Right kidney (tissue), 1 donor: ENCODE measurements at regions not wholly inside any gene's neighbourhood (a gene's known extent, or its start where the extent isn't known, plus 50 kb on each side); places are given as distances from the start of the nearest gene placed in this dataset.

Experiments used
- DNase-seq: peaks from one replicate; pipeline ENCODE4 v3.0.0-alpha.2; 2016

DNA sequence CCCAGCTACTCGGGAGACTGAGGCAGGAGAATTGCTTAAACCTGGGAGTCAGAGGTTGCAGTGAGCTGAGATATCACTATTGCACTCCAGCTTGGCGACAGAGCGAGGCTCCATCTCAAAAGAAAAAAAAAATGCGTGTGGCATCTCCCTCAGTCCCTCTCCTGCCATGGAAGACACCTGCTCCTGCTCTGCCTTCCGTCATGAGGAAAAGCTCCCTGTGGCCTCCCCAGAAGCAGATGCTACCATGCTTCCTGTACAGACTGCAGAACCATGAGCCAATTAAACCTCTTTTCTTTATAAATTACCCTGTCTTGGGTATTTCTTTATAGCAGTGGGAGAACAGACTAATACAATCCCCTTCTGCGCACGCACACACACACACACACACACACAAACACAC lies 249.4 kb downstream of the MN1 start:
- no peak for DNase-seq

DNA sequence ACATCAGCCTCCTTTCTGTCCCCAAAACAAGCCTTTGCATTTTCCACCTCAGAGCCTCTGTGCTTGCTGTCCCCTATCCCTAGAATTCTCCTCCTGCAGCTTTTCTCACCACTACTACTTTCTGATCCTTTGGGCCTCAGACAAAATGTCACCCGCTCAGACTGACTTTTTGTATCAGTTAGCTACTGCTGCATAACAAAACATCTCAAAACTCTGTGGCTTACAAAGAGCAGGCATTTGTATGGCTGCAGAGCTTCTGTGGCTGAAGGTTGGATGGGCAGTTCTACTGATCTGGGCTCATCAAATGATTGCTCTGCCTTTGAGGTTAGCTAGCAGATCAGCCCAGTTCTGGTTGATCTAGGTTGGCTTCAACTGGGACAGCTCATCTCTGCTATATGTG lies 248.7 kb downstream of the MN1 start:
- no peak for DNase-seq

DNA sequence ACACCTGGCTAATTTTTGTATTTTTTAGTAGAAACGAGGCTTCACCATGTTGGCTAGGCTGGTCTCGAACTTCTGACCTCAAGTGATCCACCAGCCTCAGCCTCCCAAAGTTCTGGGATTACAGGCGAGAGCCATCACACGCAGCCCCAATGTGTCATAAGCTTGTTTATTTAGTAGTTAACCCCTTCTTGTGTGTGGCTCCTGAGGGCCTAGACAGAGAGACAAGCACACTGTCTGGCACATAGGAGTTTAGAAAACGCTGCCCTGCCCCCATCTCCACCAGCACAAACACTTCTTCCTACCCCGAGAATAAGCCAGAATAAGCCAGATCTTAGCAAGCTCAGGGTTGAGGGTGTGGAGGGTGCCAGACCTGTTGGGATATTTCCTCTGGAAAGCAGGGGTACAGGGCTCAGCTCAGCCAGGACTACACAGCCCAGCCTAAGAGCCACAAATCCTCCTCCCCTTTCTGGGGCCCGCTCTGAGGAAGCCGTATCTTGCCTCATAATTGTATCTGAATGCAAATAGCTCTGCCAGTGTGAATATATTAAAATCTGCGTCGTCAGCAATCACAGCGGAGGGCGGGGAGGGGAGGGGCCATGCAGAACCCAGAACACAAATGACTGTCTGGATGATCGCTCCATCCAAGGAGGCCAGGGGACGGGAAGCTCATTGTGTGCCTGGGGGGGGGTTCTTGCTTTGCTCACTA lies 247.3 kb downstream of the MN1 start:
- DNase-seq = no peak

DNA sequence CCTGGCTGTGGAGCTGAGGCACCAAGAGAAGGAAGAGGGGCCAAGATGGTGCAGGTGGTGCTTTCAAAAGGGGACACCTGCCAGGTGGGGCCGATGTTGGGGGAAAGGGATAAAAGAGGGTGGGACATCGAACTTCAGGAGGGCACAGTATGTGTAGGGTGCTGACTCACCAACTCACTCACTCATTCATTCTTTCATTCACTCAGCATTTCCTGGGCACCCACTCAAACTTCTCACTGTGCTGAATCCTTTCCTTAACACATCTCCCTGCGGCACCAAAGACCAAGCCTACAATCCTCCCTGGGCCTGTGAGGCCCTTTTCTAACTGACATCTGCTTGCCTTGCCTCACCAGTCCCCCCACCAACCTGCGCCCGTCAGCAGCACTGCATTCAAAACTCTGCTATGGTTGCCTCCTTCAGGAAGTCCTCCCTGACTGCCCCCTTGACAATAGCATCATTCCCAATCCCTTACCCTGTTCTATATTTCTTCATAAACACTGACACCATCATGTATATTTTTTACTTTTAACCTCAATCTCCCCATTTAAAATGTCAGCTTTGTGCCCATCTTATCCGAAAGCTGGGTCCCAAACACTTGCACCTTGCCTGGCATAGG lies 246.6 kb downstream of the MN1 start:
- DNase-seq = no peak

DNA sequence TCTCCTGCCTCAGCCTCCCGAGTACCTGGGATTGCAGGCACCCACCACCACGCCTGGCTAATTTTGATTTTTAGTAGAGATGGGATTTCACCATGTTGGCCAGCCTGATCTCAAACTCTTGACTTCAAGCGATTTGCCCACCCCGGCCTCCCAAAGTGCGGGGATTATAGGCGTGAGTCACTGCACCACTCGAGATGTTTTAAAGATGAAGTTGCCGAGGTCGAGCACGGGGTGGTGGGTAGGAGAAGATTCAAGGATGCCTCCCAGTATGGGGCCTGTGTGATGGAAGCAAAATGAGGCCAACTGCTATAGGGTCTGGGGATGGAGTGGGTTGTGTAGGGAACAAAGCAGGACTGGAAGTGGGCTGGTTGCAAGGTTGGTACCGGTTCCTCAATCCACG lies 245.2 kb downstream of the MN1 start:
- DNase-seq = no peak

DNA sequence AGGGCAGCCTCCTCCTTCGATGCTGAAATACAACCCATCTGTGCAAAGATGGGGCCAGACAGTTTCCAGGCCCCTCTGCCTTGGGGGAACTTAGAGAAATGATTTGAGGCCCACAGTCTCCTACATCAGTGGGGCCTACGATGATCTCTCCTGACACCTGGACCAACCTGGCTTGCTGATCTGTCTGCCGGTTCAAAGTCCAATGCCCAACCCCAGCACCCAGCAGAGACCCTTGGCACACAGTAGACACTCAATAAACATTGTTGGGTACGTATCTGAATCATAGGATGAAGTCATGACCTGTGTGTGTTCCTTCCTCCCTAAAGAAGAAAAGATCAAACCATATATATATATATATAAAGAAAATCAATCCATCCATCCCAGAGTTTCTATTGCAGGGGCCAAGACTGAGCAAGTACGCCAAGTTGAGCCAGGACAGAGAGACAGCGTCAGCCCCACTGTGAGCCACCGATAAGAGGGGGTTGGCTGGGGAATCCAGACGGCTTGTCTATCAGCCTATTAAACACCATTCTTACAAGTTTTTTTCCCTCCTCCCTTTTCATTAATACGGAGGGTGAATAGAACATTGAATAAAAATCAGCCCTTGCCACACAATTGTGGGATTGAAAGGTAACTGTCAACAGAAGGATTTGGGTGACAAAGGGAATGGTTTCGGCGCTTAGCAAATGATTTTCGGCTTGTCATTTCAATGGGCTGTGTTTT lies 244.1 kb downstream of the MN1 start:
- DNase-seq = no peak

DNA sequence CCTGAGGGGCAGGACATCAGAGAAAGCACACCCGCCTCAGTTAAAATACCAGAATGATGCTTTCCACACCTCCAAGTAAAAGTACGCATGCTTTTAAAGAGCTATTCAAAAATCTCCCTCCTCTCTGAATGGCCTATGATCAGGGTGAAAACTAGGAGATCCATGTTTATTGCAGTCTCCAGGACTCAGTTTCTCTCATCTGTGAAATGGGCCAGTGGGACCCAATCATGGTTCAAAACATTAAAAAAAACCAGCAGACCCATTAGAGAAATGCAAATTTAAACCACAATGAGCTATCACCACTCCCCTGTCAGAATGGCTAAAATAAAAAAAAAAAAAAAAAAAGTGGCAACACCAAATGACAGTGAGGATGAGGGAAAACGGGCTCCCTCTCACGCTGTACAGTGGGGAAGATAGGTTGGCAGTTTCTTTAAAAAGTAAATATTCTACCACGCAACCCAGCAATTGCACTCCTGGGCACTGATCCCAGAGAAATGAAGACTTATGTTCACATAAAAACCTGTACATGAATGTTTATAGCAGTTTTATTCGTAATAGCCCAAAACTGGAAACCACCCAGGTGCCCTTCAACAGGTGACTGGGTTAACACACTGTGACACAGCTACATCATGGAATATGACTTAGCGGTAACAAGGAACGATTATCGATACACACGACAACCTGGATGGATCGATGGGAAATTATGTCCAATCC lies 242.7 kb downstream of the MN1 start:
- DNase-seq = no peak

DNA sequence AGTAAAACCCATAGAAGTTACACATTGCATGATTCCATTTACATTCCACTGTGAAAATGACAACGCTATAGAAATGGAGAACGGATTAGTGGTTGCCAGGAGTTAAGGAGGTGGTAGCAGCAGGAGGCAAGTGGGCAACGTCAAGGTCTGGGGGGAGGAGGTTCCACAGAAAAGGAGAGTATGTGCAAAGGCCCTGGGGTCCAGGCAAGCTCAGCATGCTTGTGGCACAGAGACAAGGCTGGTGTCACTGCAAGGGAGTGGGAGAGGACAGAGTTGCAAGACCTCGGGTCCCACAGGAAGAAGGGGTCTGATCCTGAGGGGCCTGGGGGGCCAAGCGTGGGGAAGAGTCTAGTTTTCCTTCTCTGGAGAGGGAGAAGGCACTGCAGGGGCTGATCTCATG lies 240.8 kb downstream of the MN1 start:
- DNase-seq = no peak

DNA sequence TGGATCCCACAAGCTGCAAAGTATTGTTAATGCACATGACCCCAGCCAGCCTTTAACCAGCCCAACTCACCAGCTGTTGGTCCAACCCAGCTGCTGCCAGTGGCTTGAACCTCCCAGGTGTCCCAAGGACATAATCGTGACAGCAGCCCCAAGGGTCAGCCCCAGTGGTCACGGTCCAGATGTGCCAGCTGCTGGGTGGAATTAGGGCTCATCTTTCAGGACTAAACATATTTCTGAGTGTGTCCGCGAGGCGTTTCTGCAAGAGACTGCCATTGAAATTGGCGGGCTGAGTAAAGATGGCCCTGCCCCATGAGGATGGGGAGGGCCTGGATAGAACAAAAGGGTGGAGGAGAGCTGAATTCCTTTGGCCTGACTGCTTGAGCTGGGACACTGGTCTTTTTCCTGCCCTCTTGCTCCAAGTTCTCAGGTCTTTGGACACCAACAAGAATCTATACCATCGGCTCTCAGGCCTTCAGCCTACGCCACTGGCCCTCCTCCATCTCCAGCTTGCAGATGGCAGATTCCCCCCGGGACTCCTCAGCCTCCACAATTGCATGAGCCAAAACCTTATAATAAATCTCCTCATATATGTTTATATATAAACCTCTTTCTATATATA lies 240.2 kb downstream of the MN1 start:
- DNase-seq = no peak

DNA sequence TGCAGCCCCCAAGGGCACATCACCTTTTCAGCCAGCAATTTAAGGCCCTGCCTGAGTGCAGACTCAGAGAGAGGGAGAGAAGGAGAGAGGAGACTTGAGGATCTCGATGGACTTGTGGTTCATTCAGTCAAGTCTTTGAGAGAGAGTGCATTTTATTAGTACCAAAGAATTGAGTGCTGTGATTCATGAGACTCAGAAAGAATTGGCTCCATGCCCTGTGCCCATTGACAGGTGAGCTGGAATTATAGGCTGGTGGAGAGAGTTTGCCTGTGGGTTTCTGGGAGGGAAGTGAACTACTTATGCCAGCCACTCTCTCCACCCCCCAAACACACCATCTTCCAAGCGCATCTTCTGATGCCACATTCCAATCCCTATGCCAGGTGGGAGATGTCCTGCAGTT lies 236.8 kb downstream of the MN1 start:
- DNase-seq = no peak

DNA sequence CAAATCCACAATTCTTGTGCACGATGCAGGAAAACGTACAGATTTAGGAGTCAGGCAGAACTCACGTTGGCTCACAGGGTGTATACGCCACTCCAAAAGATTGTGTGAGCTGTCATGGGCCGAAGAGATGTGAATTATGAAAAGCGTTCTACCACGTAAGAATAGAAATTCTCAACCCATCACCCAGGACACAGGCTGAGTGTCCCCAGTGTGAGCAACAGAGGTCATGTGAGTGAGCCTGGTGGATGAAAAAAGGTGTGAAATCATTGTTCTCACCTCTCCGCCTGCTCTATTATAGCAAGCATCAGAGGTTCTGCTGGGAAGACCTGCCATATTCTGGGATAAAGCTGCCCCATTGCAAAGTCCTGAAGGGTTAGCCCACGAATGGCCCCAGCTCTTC lies 235.0 kb downstream of the MN1 start:
- no peak for DNase-seq

DNA sequence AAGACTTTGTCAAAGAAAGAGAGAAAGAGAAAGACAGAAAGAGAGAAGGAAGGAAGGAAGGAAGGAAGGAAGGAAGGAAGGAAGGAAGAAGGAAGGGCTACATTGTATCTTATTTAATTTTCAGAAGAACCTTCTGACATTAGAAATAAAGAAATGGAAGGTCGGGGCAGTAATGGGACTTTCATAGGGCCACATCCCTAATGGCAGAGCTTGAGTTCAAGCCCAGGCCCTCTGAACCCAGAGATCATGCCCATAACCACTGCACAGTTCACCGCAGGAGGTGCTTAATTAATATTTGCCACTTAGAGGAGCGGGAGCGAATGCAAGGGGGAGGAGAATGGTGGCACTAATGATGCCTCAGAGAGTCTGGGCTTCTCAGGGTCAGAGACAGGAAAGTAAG lies 233.3 kb downstream of the MN1 start:
- no peak for DNase-seq

DNA sequence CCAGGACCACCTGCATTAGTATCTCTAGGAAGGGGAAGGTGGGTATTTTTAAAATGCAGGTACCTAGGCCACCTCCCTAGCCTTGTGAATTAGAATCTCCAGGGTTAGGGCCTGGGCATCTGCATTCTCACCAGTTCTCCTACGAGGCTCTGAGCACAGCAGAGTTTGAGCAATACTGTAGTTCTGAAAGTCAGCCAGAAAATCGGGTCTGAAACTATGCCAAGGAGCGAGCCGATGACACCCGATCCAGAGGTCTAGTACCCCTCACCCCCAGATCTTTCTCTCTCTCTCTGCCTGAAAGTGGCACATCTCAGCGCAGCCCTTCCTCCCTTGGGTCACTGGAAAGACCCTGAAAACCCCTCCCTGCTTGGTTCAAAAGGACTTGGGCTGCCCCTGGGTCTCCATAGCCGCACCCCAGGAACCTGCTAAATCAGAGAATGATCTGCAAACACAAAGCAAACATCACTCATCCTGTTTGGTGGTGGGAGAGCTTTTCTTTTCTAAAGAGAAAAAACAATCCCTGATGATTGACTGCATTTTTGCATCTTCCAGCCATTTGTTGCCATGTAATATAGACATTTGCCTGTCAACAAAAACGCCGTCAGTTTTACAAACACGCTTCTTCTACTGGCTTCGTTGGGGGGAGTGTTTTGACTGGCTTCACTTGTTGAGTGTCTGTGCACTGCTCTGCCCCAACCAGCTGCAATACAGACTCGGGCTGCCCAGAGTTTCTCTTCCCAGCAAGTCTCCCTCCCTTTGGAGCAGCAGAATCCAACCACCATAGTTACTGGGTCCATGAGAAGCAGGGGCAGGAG lies 229.9 kb downstream of the MN1 start:
- DNase-seq = no peak

DNA sequence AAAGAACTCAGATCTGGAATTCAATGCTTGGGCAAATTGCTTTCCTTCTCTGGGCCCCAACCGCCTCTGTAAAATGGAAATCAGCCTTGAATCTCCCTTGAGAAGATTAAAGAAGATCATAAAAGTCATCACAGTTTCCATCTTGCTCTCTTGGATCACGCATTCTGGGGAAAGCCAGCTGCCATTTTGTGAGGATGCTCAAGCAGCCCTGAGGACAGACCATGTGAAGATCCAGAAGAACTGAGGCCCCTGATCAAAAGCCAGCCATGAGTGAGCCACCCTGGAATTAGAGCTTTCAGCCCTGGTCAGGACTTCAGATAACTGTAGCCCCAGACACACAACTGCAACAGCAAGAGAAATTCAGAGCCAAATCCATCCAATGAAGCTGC lies 229.3 kb downstream of the MN1 start:
- no peak for DNase-seq

DNA sequence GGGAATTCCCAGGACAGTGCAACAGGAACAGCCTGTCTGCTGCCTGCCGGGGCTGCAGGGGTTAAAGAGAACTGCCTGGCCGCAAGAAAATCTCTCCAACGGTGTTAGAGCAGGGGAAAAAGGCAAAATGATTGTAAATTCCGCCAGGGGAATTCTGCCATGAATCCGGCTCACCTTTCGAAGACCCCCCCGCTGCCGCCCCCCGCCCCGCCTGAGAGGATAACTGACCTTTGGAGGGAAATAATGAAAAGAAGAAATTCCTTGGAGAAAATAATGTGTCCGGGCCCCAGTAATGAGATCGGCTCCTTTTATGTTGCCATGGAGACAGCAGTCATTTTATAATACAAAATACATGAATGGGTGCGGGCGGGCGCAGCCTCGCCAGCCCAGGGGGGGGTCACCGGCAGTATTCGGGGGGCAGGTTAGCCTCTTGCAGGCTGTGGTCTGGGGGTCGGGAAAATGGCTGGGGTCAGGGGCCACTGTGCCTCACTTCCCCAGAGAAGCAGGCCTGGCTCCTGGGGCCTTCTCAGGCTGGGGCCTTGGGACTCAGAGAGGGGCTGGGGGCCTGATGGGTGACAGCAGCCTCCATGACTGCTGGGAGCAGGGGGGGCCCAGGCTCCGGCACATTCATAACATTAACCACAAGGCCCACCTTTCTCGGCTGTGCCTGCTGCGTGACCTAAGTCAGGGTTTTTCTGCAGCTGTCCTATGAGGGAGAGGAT lies 228.1 kb downstream of the MN1 start:
- DNase-seq = no peak

DNA sequence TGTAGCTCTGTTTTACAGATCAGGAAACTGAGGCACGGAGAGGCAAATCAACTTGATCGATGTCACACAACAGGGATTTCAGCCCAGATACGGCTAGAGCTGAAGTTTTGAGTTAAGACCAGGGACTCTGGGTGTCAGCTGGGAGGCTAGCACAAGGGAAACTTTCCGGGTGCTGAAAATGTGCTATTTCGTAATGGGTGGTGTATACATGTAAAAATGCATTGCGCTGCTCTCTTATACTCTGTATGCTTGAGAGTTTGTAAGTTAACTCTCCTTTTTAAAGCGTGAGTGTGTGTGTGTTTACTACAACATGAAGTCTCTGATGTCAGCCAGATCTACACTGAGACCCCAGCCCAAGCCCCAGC lies 227.6 kb downstream of the MN1 start:
- DNase-seq = no peak

DNA sequence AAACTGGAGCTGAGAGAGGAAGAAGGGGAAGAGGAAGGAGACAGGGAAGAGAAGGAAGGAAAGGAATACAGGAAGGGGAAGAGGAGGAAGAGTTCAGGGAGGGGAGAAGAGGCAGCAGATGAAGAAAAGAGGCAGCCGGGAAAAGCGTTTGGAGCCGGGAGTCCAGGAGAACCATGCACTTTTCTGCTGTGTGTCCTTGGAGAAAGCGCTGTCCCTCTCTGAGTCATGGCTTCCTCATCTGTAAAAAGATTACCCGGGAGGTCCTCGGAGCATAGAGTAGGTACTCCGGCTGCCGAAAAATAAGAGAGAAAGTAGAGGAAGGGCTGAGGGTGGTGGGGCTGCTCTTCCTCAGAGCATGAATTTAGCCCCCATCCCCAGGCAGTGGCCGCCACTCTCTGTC lies 226.9 kb downstream of the MN1 start:
- DNase-seq = no peak

DNA sequence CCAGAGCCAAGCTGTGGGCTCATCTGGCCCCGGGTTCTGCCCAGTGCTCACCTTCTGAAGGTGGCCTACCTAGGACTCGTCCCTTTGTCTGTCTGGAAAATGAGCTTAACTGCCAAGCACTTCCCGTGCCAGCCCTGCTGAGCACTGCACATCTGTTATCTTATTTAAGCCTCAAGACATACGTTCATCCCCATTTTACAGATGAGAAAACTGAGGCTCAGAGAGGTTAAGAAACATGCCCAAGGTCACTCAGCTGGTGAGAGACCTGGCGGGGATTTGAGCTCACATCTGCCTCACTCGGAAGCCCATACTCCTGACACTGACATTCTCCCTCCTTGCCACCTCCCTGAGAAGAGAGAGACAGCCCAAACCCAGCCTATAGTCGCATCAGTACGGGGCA lies 226.2 kb downstream of the MN1 start:
- no peak for DNase-seq

DNA sequence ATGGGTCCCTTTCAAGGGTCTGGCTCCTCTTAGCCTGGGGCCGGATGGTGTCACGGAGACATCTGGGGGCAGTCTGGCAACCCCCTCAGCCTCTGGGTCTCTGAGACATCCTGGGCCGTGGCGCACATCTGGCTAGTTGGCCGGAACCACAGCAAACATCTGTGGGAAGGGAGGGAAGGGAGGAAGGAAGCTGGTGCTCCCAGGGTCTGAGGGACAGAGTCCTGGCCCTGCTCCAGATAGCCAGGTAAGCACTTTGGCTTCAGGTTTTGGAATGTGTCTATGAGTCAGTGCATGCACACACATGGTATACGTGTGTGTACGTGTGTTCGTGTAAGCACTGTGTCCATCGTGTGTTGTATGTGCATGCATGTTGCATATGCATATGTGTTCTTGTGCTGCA lies 225.1 kb downstream of the MN1 start:
- DNase-seq = no peak

DNA sequence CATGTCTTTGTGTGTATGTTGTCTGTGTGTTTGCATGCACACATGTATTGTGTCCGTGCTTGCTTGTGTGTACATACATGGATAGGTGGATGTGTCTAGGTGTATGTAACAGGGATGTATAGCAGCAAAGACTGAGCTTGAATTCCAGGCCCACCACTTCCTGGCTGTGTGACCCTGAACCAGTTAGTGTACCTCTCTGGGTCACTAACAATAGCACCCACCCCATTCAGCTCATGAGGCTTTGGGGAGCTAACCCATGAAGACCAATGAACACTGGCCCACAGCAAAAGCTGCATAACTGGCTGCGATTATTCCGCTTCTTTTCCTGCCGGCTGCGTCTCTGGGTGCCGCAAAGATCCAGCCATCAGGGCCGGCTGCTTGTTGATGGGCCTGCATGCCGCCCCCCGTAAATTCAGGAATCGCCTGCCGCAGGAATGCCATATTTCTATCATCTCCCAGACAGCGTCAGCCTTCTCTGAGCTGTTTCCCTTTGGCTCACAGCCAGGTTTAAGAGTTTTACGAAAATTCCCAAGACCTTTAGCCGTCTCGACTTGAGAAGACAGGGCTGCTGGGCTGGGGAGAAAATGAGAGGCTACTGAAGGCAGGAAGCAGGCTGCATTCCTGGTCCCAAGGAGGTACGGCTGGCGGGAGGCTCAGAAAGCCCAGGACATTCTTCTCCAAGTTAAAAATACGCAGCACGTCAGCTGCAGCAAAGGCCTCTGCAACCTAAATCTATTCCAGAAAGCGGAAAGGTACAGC lies 224.6 kb downstream of the MN1 start:
- DNase-seq = no peak

DNA sequence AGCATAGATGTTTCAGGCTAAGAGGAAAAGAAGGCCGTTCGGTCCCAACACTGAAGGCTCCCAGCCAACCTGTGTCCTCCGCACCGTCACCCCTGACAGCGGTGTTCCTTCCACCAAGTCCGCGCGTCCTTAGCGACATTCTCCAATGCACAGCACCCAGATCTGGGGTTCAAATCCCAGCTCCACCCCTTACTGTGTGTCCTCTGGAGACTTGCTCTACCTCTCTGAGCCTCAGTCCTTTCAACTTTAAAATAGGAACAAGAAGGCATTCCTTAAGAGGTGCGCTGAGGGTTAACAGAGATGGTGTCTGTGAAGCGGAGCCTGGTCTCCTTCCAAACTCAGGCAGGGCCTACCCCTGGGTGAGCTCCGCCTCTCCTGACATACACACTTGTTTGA lies 224.0 kb downstream of the MN1 start:
- DNase-seq = no peak
